CD4-positive, alpha-beta T cell treated with Interleukin-6 at 100 ng/mL for 8 hours (primary cell): ENCODE measurements at regions not wholly inside any gene's neighbourhood (a gene's known extent, or its start where the extent isn't known, plus 50 kb on each side); places are given as distances from the start of the nearest gene placed in this dataset.
"Not testable (repeated sequence)": the region's sequence is repeated elsewhere in the genome, so short reads cannot be mapped to it uniquely, and the experiment has no call there.

Source experiments
- DNase-seq: peaks from one replicate; pipeline ENCODE4 v3.0.0-alpha.2; 2020; ENCODE audit warnings: mixed read lengths, low spot score

DNA sequence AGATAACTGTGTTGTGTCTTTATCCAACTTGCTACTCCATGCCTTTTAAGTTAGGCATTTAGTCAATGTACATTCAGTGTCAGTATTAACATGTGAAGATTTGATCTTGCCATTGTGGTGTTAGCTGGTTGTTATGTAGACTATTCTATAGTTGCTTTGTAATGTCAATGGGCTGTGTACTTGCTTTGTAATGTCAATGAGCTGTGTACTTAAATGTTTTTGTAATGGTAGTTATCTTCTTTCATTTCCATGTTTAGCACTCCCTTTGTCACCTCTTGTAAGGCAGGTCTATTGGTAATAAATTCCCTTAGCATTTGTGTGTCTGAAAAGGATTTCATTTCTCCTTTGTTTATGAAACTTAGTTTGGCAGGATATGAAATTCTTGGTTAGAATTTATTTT is 53.4 kb downstream of the MC4R start:
- no peak for DNase-seq

- no peak for DNase-seq
Measured at GRCh38 chr18:60311676-60312360, 60.8 kb downstream of the MC4R start.

GRCh38 chr18:60295674-60296073 is 76.9 kb downstream of the MC4R start:
- no peak for DNase-seq

GRCh38 chr18:60292186-60292585 is 80.4 kb downstream of the MC4R start:
- DNase-seq: no peak

DNA sequence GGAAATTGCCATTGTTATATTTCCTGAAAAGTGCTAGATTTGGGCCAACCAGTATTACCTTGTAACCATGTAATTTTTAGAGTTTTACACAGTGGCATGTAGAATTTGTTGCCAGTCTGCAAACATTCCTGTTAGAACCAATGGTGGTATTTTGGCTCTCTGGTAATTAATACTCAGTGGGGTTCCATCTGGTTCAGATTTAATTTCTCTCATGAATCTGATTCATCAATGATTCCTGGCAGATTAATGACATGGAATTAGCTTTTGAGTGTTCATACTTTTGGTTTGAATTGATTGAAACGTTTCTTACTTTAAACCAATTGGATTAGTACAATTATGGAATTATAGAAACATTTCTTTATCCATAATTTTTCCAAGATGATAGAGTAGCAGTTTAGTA is 93.2 kb downstream of the MC4R start:
- DNase-seq: no peak

- DNase-seq: no peak
Measured at GRCh38 chr18:60277855-60278480, 94.6 kb downstream of the MC4R start.

- no peak for DNase-seq
Measured at GRCh38 chr18:60267391-60268058, 105.0 kb downstream of the MC4R start.

- no peak for DNase-seq
Measured at GRCh38 chr18:60266558-60266957, 106.0 kb downstream of the MC4R start.

GRCh38 chr18:60259052-60259681 is 113.4 kb downstream of the MC4R start:
- DNase-seq: no peak

- DNase-seq: no peak
Measured at GRCh38 chr18:60249388-60249787, 123.2 kb downstream of the MC4R start.

- DNase-seq: no peak
Measured at GRCh38 chr18:60248336-60249330, 123.9 kb downstream of the MC4R start.

GRCh38 chr18:60247103-60247502 is 125.5 kb downstream of the MC4R start:
- DNase-seq: no peak

- DNase-seq: no peak
Measured at GRCh38 chr18:60246606-60247005, 126.0 kb downstream of the MC4R start.

DNA sequence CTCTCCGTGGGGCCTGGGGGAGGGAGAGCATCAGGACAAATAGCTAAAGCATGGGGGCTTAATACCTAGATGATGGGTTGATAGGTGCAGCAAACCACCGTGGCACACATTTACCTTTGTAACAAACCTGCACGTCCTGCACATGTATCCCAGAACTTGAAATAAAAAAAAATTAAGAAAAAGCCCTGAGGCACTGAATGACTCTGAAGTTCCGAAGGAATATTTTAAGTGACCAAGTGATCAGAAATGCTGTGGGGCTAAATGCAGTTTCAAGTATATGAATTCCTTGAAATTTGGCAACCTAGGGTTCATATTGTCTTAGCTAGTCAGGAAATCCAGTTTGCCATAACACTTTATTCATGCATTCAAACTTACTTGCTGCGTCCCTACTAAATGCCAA is 127.5 kb downstream of the MC4R start:
- DNase-seq: no peak

DNA sequence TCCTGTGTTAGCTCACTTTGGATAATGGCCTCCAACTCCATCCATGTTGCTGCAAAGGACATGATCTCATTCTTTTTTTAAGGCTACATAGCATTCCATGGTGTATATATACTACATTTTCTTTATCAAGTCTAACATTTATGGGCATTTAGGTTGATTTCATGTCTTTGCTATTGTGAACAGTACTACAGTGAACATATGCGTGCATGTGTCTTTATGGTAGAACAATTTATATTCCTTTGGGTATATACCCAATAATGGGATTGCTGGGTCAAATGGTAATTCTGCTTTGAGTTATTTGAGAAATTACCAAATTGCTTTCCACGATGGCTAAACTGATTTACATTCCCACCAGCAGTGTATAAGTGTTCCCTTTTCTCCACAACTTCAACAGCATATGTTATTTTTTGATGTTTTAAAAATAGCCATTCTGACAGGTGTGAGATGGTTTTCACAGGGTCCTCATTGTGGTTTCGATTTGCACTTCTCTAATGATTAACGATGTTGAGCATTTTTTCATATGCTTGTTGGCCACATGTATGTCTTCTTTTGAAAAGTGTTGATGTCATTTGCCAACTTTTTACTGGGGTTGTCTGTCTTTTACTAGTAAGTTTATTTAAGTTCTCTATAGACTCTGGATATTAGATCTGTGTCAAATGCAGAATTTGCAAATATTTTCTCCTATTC is 133.4 kb downstream of the MC4R start:
- DNase-seq: not testable (repeated sequence)

GRCh38 chr18:60235164-60235563 is 137.4 kb downstream of the MC4R start:
- no peak for DNase-seq

GRCh38 chr18:60232541-60232940 is 140.0 kb downstream of the MC4R start:
- no peak for DNase-seq

DNA sequence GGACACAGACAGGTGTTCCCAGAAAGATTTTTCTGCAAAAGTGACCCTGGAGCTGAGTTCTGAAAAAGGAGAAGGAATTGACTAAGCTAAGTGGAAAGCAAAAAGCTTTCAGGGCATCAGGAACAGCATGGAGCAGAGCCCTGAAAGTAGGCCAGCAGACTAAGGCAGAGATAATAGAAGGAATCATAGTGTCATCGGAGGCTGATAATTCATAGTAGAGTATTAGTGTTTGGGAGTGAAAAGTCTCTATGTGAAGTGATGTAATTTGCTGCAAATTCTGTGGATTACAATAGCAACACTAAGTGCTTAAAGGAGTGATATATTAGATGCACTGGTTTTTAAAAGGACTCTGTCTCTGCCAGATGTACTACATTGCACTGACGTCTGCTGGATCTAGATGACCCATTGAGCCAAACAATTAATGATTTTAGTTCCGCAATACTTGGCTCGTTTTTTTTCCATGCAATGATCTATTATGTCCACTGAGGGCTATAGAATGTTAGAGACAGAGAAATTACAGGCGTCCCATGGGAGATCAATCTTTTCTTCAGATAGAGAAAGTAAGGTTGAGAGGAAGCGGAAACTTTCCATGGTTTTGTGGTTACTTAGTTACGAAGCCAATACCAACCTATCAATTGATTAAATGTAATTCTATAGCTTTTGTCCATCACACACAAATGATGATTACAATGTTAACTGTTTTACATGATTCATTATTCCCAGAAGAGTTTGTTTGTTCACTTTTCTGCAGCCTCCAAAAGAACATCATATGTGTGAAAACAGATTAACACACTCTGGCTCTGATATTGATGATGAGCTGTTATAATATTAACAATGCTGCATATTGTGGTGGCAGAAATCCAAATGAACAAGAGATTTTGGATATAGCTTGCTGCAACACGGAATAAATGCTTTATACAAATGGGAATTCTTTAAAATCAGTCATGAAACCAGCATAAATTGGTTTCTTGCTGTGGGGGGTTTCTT is 143.7 kb downstream of the MC4R start:
- no peak for DNase-seq

- no peak for DNase-seq
Measured at GRCh38 chr18:60215432-60215831, 157.1 kb downstream of the MC4R start.

DNA sequence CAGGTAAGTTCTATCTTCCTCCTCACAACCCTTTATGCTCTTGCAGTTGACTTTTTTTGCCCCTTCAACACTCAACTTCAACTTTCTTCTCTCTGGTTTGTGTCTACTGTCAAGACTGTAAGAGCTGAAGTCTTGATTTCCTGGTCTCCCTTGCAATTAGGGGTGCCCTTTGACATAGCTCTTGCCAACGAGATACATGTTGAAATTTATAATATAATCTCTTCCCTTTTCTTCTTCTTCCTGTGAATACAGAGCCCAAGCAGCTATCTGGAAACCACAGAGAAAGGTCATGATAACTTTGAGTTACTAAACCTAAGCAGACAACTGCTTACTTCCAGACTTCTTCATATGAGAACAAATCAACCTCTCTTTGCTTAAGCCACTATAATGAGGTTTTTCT is 163.5 kb downstream of the MC4R start:
- DNase-seq: no peak
